Activated CD8-positive, alpha-beta memory T cell treated with anti-CD3 and anti-CD28 coated beads, Interleukin-2, amount 50 U/mL, for 24 hours (primary cell): ENCODE measurements at regions not wholly inside any gene's neighbourhood (a gene's known extent, or its start where the extent isn't known, plus 50 kb on each side); places are given as distances from the start of the nearest gene placed in this dataset.

Experiments
- DNase-seq: peaks from one replicate; pipeline ENCODE4 v3.0.0-alpha.2; 2020; ENCODE audit errors: extremely low read depth

- no peak for DNase-seq
These were observed 136.6 kb downstream of the PIK3R1 start for GRCh38 chr5:68352166-68352565.

- DNase-seq = no peak
These were observed 138.0 kb downstream of the PIK3R1 start for GRCh38 chr5:68353605-68354004.

GRCh38 chr5:68354315-68354714, 138.8 kb downstream of the PIK3R1 start:
- DNase-seq = no peak

GRCh38 chr5:68356216-68356615, 140.7 kb downstream of the PIK3R1 start:
- DNase-seq = no peak

GRCh38 chr5:68356623-68357022, 141.1 kb downstream of the PIK3R1 start:
- DNase-seq = no peak

GRCh38 chr5:68359699-68360098, 144.1 kb downstream of the PIK3R1 start:
- DNase-seq = no peak

- DNase-seq = no peak
These were observed 146.8 kb downstream of the PIK3R1 start for GRCh38 chr5:68362331-68362730.

GRCh38 chr5:68365889-68366288, 150.3 kb downstream of the PIK3R1 start:
- no peak for DNase-seq

- DNase-seq = no peak
These were observed 151.7 kb downstream of the PIK3R1 start for GRCh38 chr5:68367287-68367686.

GRCh38 chr5:68367717-68368116, 152.2 kb downstream of the PIK3R1 start:
- no peak for DNase-seq

- DNase-seq = no peak
These were observed 152.9 kb downstream of the PIK3R1 start for GRCh38 chr5:68368311-68369022.

- DNase-seq = no peak
These were observed 153.4 kb downstream of the PIK3R1 start for GRCh38 chr5:68369023-68369359.

- no peak for DNase-seq
These were observed 154.0 kb downstream of the PIK3R1 start for GRCh38 chr5:68369457-68370125.

GRCh38 chr5:68370196-68370595, 154.6 kb downstream of the PIK3R1 start:
- no peak for DNase-seq

GRCh38 chr5:68371607-68372006, 156.1 kb downstream of the PIK3R1 start:
- no peak for DNase-seq

GRCh38 chr5:68372161-68372560, 156.6 kb downstream of the PIK3R1 start:
- no peak for DNase-seq

GRCh38 chr5:68373050-68373449, 157.5 kb downstream of the PIK3R1 start:
- no peak for DNase-seq

GRCh38 chr5:68374796-68375518, 159.4 kb downstream of the PIK3R1 start:
- DNase-seq = no peak

GRCh38 chr5:68375540-68375939, 160.0 kb downstream of the PIK3R1 start:
- DNase-seq = no peak

- no peak for DNase-seq
These were observed 161.4 kb downstream of the PIK3R1 start for GRCh38 chr5:68376935-68377334.

GRCh38 chr5:68377733-68378132, 162.2 kb downstream of the PIK3R1 start:
- no peak for DNase-seq

- no peak for DNase-seq
These were observed 162.8 kb downstream of the PIK3R1 start for GRCh38 chr5:68378204-68378820.
